GM12878 (cell line): ENCODE measurements at regions not wholly inside any gene's neighbourhood (a gene's known extent, or its start where the extent isn't known, plus 50 kb on each side); places are given as distances from the start of the nearest gene placed in this dataset.

Experiments used
- ATF3 ChIP-seq: IDR thresholded peaks from 2 replicates; pipeline ENCODE4 v1.6.1; 2011; ENCODE audit warnings: low read depth, mild to moderate bottlenecking, low read length, moderate library complexity, borderline replicate concordance; ENCODE audit errors: extremely low read depth
- CHD1 ChIP-seq: IDR thresholded peaks from 2 replicates; pipeline ENCODE4 v1.6.1; 2012; ENCODE audit warnings: low read depth, low read length, improper control_type of control experiment
- CTCF ChIP-seq, 3 experiments: IDR thresholded peaks in 2 of 3; conservative IDR thresholded peaks in 1 of 3; 2 replicates each; pipeline ENCODE4 v1.5.1; 2011; ENCODE audit warnings: low read depth in 3 of 3, low read length in 3 of 3, mild to moderate bottlenecking in 3 of 3, control low read depth in 2 of 3, moderate library complexity in 2 of 3, inconsistent platforms in 1 of 3, mixed read lengths in 1 of 3; ENCODE audit not compliant: control insufficient read depth in 2 of 3, insufficient read depth in 1 of 3; ENCODE audit errors: extremely low read depth in 1 of 3
- EP300 ChIP-seq, 2 experiments: fragments of 150-350 bp in 1 of 2; IDR thresholded peaks; 2 replicates each; pipeline ENCODE4 v1.6.1; 2011 to 2012; ENCODE audit warnings: low read depth in 2 of 2, low read length in 2 of 2, borderline replicate concordance in 1 of 2, improper control_type of control experiment in 1 of 2, inconsistent platforms in 1 of 2; ENCODE audit not compliant: control insufficient read depth in 1 of 2
- FOXM1 ChIP-seq: IDR thresholded peaks from 2 replicates; pipeline ENCODE4 v1.6.1; 2012; ENCODE audit warnings: low read depth, mild to moderate bottlenecking, inconsistent platforms, low read length, moderate library complexity
- HDAC6 ChIP-seq: fragments of 200-600 bp; sonication (generic); IDR thresholded peaks from one replicate; pipeline ENCODE4 v1.8.0; 2017; ENCODE audit warnings: antibody characterized with exemption; ENCODE audit not compliant: unreplicated experiment
- NR2C2 ChIP-seq: IDR thresholded peaks from 2 replicates; pipeline ENCODE4 v1.6.1; 2011; ENCODE audit warnings: borderline replicate concordance, low read depth; ENCODE audit not compliant: control insufficient read depth, insufficient read length
- POLR2AphosphoS5 ChIP-seq: IDR thresholded peaks from 2 replicates; pipeline ENCODE4 v1.6.1; 2011; ENCODE audit warnings: mild to moderate bottlenecking, low read length, inconsistent platforms
- TAF1 ChIP-seq: IDR thresholded peaks from 2 replicates; pipeline ENCODE4 v1.6.1; 2011; ENCODE audit warnings: mild to moderate bottlenecking, low read depth, low read length, borderline replicate concordance
- ZNF384 ChIP-seq: IDR thresholded peaks from 2 replicates; pipeline ENCODE4 v1.6.1; 2012; ENCODE audit warnings: low read depth, mild to moderate bottlenecking, low read length, improper control_type of control experiment, borderline replicate concordance

DNA sequence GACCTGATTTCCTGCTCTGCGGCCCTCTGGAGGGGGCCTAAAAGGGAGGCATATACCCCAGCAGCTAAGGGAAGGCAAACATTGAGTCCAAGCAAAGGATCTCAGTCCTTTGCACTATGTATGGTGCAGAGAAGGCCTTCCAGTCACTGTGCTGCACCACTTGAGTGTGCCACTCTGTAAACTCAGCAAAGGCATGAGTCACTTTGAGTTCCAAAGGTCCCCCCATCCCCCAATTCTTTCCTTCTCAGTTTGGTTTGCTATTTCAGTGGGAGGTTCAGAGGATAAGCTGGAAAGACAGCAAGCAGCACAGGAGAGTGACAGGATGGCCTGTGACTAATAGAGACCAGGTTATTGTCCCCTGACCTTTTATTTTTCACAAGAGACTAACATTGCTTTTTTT lies 131.3 kb downstream of the FHDC1 start:
- TF ChIP-seq ZNF384 (no peak), TAF1 (no peak), EP300 (IDR thresholded peaks at IDR 0.05; ENCODE audit: borderline replicate concordance in 1 of 2, control insufficient read depth in 1 of 2, low read depth in 2 of 2, low read length in 2 of 2) (no peak), CHD1 (no peak), FOXM1 (no peak), POLR2AphosphoS5 (no peak), ATF3 (no peak), NR2C2 (no peak), CTCF (IDR thresholded peaks at IDR 0.05 in 2 of 3, conservative IDR thresholded peaks at IDR 0.05 in 1 of 3; ENCODE audit: control insufficient read depth in 2 of 3, extremely low read depth in 1 of 3, insufficient read depth in 1 of 3, low read depth in 3 of 3, low read length in 3 of 3) (no peak), HDAC6 (no peak)
